CD4-positive, alpha-beta T cell treated with Interleukin-10 for 1 hour (primary cell): ENCODE measurements at regions not wholly inside any gene's neighbourhood (a gene's known extent, or its start where the extent isn't known, plus 50 kb on each side); places are given as distances from the start of the nearest gene placed in this dataset.
"Not testable (repeated sequence)": the region's sequence is repeated elsewhere in the genome, so short reads cannot be mapped to it uniquely, and the experiment has no call there.

Source experiments
- DNase-seq: peaks from one replicate; pipeline ENCODE4 v3.0.0-alpha.2; 2020

- DNase-seq = peak; percentile 91
These were observed 208.4 kb downstream of the TPST1 start for GRCh38 chr7:66413379-66414114.

GRCh38 chr7:66415659-66416265 is 210.6 kb downstream of the TPST1 start:
- no peak for DNase-seq

- DNase-seq = no peak
These were observed 210.1 kb upstream of the KCTD7 start for GRCh38 chr7:66418537-66418936.

GRCh38 chr7:66419210-66419609 is 209.5 kb upstream of the KCTD7 start:
- no peak for DNase-seq

- no peak for DNase-seq
These were observed 206.7 kb upstream of the KCTD7 start for GRCh38 chr7:66421830-66422475.

GRCh38 chr7:66423729-66424128 is 205.0 kb upstream of the KCTD7 start:
- DNase-seq = no peak

- DNase-seq = no peak
These were observed 202.3 kb upstream of the KCTD7 start for GRCh38 chr7:66426332-66426731.

GRCh38 chr7:66426996-66427395 is 201.7 kb upstream of the KCTD7 start:
- DNase-seq = no peak

- no peak for DNase-seq
These were observed 200.7 kb upstream of the KCTD7 start for GRCh38 chr7:66427956-66428355.

- no peak for DNase-seq
These were observed 199.1 kb upstream of the KCTD7 start for GRCh38 chr7:66429498-66430163.

GRCh38 chr7:66430164-66430545 is 198.5 kb upstream of the KCTD7 start:
- DNase-seq = no peak

- not testable (repeated sequence) for DNase-seq
These were observed 189.8 kb upstream of the KCTD7 start for GRCh38 chr7:66438703-66439405.

GRCh38 chr7:66442385-66442784 is 186.3 kb upstream of the KCTD7 start:
- no peak for DNase-seq

GRCh38 chr7:66443946-66444345 is 184.7 kb upstream of the KCTD7 start:
- DNase-seq = no peak

GRCh38 chr7:66447007-66447406 is 181.7 kb upstream of the KCTD7 start:
- DNase-seq = not testable (repeated sequence)

- not testable (repeated sequence) for DNase-seq
These were observed 177.9 kb upstream of the KCTD7 start for GRCh38 chr7:66450814-66451213.

GRCh38 chr7:66451713-66452112 is 177.0 kb upstream of the KCTD7 start:
- DNase-seq = not testable (repeated sequence)

- no peak for DNase-seq
These were observed 176.5 kb upstream of the KCTD7 start for GRCh38 chr7:66452165-66452564.

GRCh38 chr7:66453340-66453739 is 175.3 kb upstream of the KCTD7 start:
- DNase-seq = no peak

GRCh38 chr7:66454600-66455225 is 174.0 kb upstream of the KCTD7 start:
- DNase-seq = no peak

- DNase-seq = not testable (repeated sequence)
These were observed 173.2 kb upstream of the KCTD7 start for GRCh38 chr7:66455432-66455831.

- not testable (repeated sequence) for DNase-seq
These were observed 172.2 kb upstream of the KCTD7 start for GRCh38 chr7:66456431-66456830.
